ENCODE measurements at regions not wholly inside any gene's neighbourhood (a gene's known extent, or its start where the extent isn't known, plus 50 kb on each side); places are given as distances from the start of the nearest gene placed in this dataset.
A peak's percentile ranks its signal among the peaks of the same experiment; 100 is the strongest.
"Not testable (repeated sequence)": the region's sequence is repeated elsewhere in the genome, so short reads cannot be mapped to it uniquely, and the experiment has no call there.

GRCh38 chr20:53788253-53789022 lies 194.8 kb upstream of the ZNF217 start:
- Histone ChIP-seq H3K4me3 (ENCODE audit: low read depth in 1 of 2, low read length in 2 of 2) (no peak overlapping the region), H3K4me1 (ENCODE audit: control insufficient read depth in 1 of 2, insufficient read depth in 2 of 2, low read length in 2 of 2) (peaks cover 0 to 16% of the 10 kb centered on the region in 2 donors), H3K27me3 (ENCODE audit: control insufficient read depth in 1 of 2, insufficient read depth in 2 of 2, low read length in 2 of 2) (no peaks in the 10 kb centered on the region), H3K9ac (ENCODE audit: low read depth in 1 of 2, low read length in 2 of 2) (no peak overlapping the region), H3K9me3 (ENCODE audit: control insufficient read depth in 1 of 2, low read length in 2 of 2) (no peaks in the 10 kb centered on the region), H3K36me3 (ENCODE audit: control insufficient read depth in 1 of 2, insufficient read depth in 2 of 2, low read length in 2 of 2) (no peaks in the 10 kb centered on the region), H3K27ac (ENCODE audit: low read depth, low read length) (no peak overlapping the region)

- not testable (repeated sequence) for H3K36me3 ChIP-seq (ENCODE audit: control insufficient read depth in 1 of 2, insufficient read depth in 2 of 2, low read length in 2 of 2); H3K9me3 ChIP-seq (ENCODE audit: control insufficient read depth in 1 of 2, low read length in 2 of 2); H3K27ac ChIP-seq (ENCODE audit: low read depth, low read length); H3K27me3 ChIP-seq (ENCODE audit: control insufficient read depth in 1 of 2, insufficient read depth in 2 of 2, low read length in 2 of 2); H3K4me3 ChIP-seq (ENCODE audit: low read depth in 1 of 2, low read length in 2 of 2); H3K9ac ChIP-seq (ENCODE audit: low read depth in 1 of 2, low read length in 2 of 2)
- H3K4me1 ChIP-seq (ENCODE audit: control insufficient read depth in 1 of 2, insufficient read depth in 2 of 2, low read length in 2 of 2): peaks cover 0 to 16% of the 10 kb centered on the region in 2 donors
Observed at GRCh38 chr20:53787491-53787931, 193.9 kb upstream of the ZNF217 start.

- H3K9ac ChIP-seq (ENCODE audit: low read depth in 1 of 2, low read length in 2 of 2): no peak overlapping the region
- peak overlapping the region; percentile 20 for H3K27ac ChIP-seq (ENCODE audit: low read depth, low read length)
- H3K27me3 ChIP-seq (ENCODE audit: control insufficient read depth in 1 of 2, insufficient read depth in 2 of 2, low read length in 2 of 2): no peaks in the 10 kb centered on the region
- no peaks in the 10 kb centered on the region for H3K36me3 ChIP-seq (ENCODE audit: control insufficient read depth in 1 of 2, insufficient read depth in 2 of 2, low read length in 2 of 2)
- no peaks in the 10 kb centered on the region for H3K9me3 ChIP-seq (ENCODE audit: control insufficient read depth in 1 of 2, low read length in 2 of 2)
- H3K4me3 ChIP-seq (ENCODE audit: low read depth in 1 of 2, low read length in 2 of 2): peak overlapping the region; percentile 18 to 31
- peaks cover 0 to 16% of the 10 kb centered on the region in 2 donors for H3K4me1 ChIP-seq (ENCODE audit: control insufficient read depth in 1 of 2, insufficient read depth in 2 of 2, low read length in 2 of 2)
Observed at GRCh38 chr20:53786445-53787267, 193.0 kb upstream of the ZNF217 start.

DNA sequence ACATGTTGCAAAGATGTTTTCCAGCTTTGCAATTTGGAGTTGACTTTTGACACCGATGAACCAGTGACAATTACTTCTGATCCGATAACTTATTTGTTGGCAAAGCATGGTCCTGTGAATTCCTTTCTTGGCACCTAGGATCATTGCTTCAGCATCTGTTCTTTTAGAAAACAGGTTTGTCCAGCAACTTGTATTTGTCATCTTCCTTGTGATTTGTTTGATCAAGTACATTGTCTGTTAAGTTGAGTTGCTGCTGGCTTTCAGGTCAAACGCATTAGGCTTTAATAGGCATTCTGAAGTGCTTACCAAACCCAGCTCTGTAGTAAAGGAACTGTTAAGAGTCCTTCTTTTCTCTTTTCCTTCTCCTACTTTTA lies 192.4 kb upstream of the ZNF217 start:
- Histone ChIP-seq H3K9me3 (ENCODE audit: control insufficient read depth in 1 of 2, low read length in 2 of 2) (no peaks in the 10 kb centered on the region), H3K27ac (ENCODE audit: low read depth, low read length) (no peak overlapping the region), H3K9ac (ENCODE audit: low read depth in 1 of 2, low read length in 2 of 2) (no peak overlapping the region), H3K36me3 (ENCODE audit: control insufficient read depth in 1 of 2, insufficient read depth in 2 of 2, low read length in 2 of 2) (no peaks in the 10 kb centered on the region), H3K27me3 (ENCODE audit: control insufficient read depth in 1 of 2, insufficient read depth in 2 of 2, low read length in 2 of 2) (no peaks in the 10 kb centered on the region), H3K4me1 (ENCODE audit: control insufficient read depth in 1 of 2, insufficient read depth in 2 of 2, low read length in 2 of 2) (peaks cover 0 to 16% of the 10 kb centered on the region in 2 donors), H3K4me3 (ENCODE audit: low read depth in 1 of 2, low read length in 2 of 2) (no peak overlapping the region)

GRCh38 chr20:53785320-53785719 lies 191.7 kb upstream of the ZNF217 start:
- H3K27me3 ChIP-seq (ENCODE audit: control insufficient read depth in 1 of 2, insufficient read depth in 2 of 2, low read length in 2 of 2): no peaks in the 10 kb centered on the region
- no peak overlapping the region for H3K27ac ChIP-seq (ENCODE audit: low read depth, low read length)
- no peak overlapping the region for H3K4me3 ChIP-seq (ENCODE audit: low read depth in 1 of 2, low read length in 2 of 2)
- no peaks in the 10 kb centered on the region for H3K9me3 ChIP-seq (ENCODE audit: control insufficient read depth in 1 of 2, low read length in 2 of 2)
- H3K4me1 ChIP-seq (ENCODE audit: control insufficient read depth in 1 of 2, insufficient read depth in 2 of 2, low read length in 2 of 2): peaks cover 0 to 16% of the 10 kb centered on the region in 2 donors
- no peak overlapping the region for H3K9ac ChIP-seq (ENCODE audit: low read depth in 1 of 2, low read length in 2 of 2)
- no peaks in the 10 kb centered on the region for H3K36me3 ChIP-seq (ENCODE audit: control insufficient read depth in 1 of 2, insufficient read depth in 2 of 2, low read length in 2 of 2)

DNA sequence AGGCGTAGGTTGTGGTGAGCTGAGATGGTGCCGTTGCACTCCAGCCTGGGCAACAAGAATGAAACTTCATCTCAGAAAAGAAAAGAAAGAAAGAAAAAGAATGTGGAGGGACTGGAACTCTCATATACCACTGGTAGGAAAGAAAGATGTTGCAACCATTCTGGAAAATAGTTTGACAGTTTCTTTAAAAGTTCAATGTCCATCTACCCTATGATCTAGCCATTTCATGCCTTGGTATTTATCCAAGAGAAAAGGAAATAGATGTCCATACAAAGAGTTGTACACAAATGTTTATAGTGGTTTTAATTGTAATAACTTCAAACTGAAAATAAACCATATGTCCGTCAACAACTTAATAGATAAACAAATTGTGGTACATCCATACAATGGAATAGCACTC lies 190.1 kb upstream of the ZNF217 start:
- Histone ChIP-seq H3K27me3 (ENCODE audit: control insufficient read depth in 1 of 2, insufficient read depth in 2 of 2, low read length in 2 of 2) (no peaks in the 10 kb centered on the region), H3K9me3 (ENCODE audit: control insufficient read depth in 1 of 2, low read length in 2 of 2) (no peaks in the 10 kb centered on the region), H3K4me3 (ENCODE audit: low read depth in 1 of 2, low read length in 2 of 2) (no peak overlapping the region), H3K9ac (ENCODE audit: low read depth in 1 of 2, low read length in 2 of 2) (no peak overlapping the region), H3K36me3 (ENCODE audit: control insufficient read depth in 1 of 2, insufficient read depth in 2 of 2, low read length in 2 of 2) (no peaks in the 10 kb centered on the region), H3K4me1 (ENCODE audit: control insufficient read depth in 1 of 2, insufficient read depth in 2 of 2, low read length in 2 of 2) (peaks cover 0 to 16% of the 10 kb centered on the region in 2 donors), H3K27ac (ENCODE audit: low read depth, low read length) (no peak overlapping the region)

DNA sequence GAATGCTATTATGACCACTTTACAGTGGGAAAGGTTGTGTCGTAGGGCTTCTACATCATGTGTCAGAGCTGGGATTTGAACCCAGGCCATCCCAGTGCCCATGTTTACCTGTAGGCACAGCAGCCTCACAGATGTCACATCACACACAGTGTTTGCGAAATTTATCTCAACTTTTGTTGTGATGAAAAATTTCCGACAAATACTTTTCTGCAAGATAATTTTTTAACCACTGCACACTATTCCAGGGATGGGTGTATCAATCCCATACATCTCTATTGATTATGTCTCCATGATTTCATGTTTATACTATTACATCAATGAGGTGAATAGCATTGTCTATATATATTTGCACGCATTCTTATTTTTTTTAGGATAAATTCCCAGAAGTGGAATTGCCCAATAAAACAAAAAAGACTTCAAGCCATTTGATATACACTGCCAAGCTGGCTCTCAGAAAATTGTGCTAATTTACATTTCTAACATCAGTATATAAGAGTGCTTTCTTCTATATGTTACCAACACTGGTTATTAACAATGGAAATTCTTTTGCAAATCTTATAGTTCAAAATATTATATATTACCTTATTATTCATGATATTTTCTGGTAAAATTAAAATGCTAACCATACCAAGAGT lies 189.1 kb upstream of the ZNF217 start:
- H3K27me3 ChIP-seq (ENCODE audit: control insufficient read depth in 1 of 2, insufficient read depth in 2 of 2, low read length in 2 of 2): no peaks in the 10 kb centered on the region
- H3K27ac ChIP-seq (ENCODE audit: low read depth, low read length): no peak overlapping the region
- no peak overlapping the region for H3K9ac ChIP-seq (ENCODE audit: low read depth in 1 of 2, low read length in 2 of 2)
- no peaks in the 10 kb centered on the region for H3K36me3 ChIP-seq (ENCODE audit: control insufficient read depth in 1 of 2, insufficient read depth in 2 of 2, low read length in 2 of 2)
- H3K4me1 ChIP-seq (ENCODE audit: control insufficient read depth in 1 of 2, insufficient read depth in 2 of 2, low read length in 2 of 2): peaks cover 6 to 16% of the 10 kb centered on the region in 2 donors
- H3K4me3 ChIP-seq (ENCODE audit: low read depth in 1 of 2, low read length in 2 of 2): no peak overlapping the region
- H3K9me3 ChIP-seq (ENCODE audit: control insufficient read depth in 1 of 2, low read length in 2 of 2): no peaks in the 10 kb centered on the region

GRCh38 chr20:53779822-53780221 lies 186.2 kb upstream of the ZNF217 start:
- Histone ChIP-seq H3K9me3 (ENCODE audit: control insufficient read depth in 1 of 2, low read length in 2 of 2) (no peaks in the 10 kb centered on the region), H3K9ac (ENCODE audit: low read depth in 1 of 2, low read length in 2 of 2) (no peak overlapping the region), H3K36me3 (ENCODE audit: control insufficient read depth in 1 of 2, insufficient read depth in 2 of 2, low read length in 2 of 2) (no peaks in the 10 kb centered on the region), H3K4me3 (ENCODE audit: low read depth in 1 of 2, low read length in 2 of 2) (no peak overlapping the region), H3K4me1 (ENCODE audit: control insufficient read depth in 1 of 2, insufficient read depth in 2 of 2, low read length in 2 of 2) (peaks cover 0 to 6% of the 10 kb centered on the region in 2 donors), H3K27ac (ENCODE audit: low read depth, low read length) (no peak overlapping the region), H3K27me3 (ENCODE audit: control insufficient read depth in 1 of 2, insufficient read depth in 2 of 2, low read length in 2 of 2) (no peaks in the 10 kb centered on the region)

DNA sequence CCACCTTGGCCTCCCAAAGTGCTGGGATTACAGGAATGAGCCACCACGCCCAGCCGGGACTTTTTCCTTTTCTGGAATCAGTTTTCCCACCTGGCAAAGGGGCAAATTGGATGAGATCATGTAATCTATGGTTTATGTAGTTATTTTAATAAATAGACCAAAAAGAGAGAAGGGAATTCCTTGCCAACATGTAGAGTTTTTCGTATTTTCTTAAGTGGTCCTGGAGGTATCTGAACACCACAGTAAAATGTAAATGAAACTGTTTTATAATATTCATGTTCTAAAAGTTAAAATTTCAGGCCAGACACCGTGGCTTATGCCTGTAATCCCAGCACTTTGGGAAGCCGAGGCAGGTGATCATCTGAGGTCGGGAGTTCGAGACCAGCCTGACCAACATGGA lies 185.1 kb upstream of the ZNF217 start:
- H3K9me3 ChIP-seq (ENCODE audit: control insufficient read depth in 1 of 2, low read length in 2 of 2): no peaks in the 10 kb centered on the region
- H3K9ac ChIP-seq (ENCODE audit: low read depth in 1 of 2, low read length in 2 of 2): no peak overlapping the region
- H3K4me1 ChIP-seq (ENCODE audit: control insufficient read depth in 1 of 2, insufficient read depth in 2 of 2, low read length in 2 of 2): peaks cover 0 to 6% of the 10 kb centered on the region in 2 donors
- H3K36me3 ChIP-seq (ENCODE audit: control insufficient read depth in 1 of 2, insufficient read depth in 2 of 2, low read length in 2 of 2): no peaks in the 10 kb centered on the region
- no peaks in the 10 kb centered on the region for H3K27me3 ChIP-seq (ENCODE audit: control insufficient read depth in 1 of 2, insufficient read depth in 2 of 2, low read length in 2 of 2)
- H3K27ac ChIP-seq (ENCODE audit: low read depth, low read length): no peak overlapping the region
- H3K4me3 ChIP-seq (ENCODE audit: low read depth in 1 of 2, low read length in 2 of 2): no peak overlapping the region

DNA sequence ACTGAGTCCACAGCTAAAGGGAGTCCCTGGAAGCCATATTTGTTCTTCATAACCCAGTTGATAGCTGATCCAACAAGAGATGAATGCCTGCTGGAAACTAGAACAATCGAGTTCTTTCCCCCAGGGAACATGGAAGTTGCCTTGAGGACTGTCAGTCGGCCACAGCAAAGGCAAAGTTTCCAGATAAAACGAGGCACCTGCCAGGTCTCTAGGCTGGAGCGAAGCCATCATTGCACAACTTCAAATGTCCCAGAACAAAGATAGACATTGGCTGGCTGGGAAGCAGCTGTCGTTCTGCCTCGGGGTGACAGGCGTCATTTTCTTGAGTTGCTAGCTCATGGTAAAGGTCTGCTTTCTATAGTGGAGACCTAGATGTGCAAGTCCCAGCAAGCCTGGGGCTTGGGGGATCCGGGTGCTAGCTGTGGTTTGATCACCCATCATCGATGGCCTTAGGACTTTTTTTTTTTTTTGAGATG lies 184.4 kb upstream of the ZNF217 start:
- Histone ChIP-seq H3K27ac (ENCODE audit: low read depth, low read length) (no peak overlapping the region), H3K36me3 (ENCODE audit: control insufficient read depth in 1 of 2, insufficient read depth in 2 of 2, low read length in 2 of 2) (no peaks in the 10 kb centered on the region), H3K27me3 (ENCODE audit: control insufficient read depth in 1 of 2, insufficient read depth in 2 of 2, low read length in 2 of 2) (no peaks in the 10 kb centered on the region), H3K4me1 (ENCODE audit: control insufficient read depth in 1 of 2, insufficient read depth in 2 of 2, low read length in 2 of 2) (peaks cover 0 to 11% of the 10 kb centered on the region in 2 donors), H3K9ac (ENCODE audit: low read depth in 1 of 2, low read length in 2 of 2) (no peak overlapping the region), H3K9me3 (ENCODE audit: control insufficient read depth in 1 of 2, low read length in 2 of 2) (no peaks in the 10 kb centered on the region), H3K4me3 (ENCODE audit: low read depth in 1 of 2, low read length in 2 of 2) (no peak overlapping the region)

Data from duodenal mucosa (tissue), 2 donors.